ENCODE measurements at regions not wholly inside any gene's neighbourhood (a gene's known extent, or its start where the extent isn't known, plus 50 kb on each side); places are given as distances from the start of the nearest gene placed in this dataset.

DNA sequence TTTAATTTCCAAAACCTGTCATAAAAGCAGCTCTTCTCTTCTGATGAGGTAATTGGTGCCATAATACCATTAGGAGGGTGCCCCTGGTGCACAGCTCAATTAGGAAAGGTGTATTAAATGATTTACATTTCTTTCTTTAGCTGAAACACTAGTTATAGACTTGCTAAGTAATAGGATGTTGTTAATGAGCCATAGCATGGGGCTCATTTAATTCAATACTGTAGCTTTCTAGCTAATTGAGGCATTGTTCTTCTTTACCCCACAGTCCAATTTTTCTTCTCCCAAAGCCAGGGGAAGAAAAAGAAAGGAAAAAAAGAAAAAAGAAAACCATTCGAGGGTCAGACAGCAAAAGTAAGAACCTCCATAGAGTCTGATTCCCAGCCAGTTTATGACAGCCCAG lies 164.0 kb upstream of the HES1 start:
- FAIRE-seq (no peak), DNase-seq (ENCODE audit: extremely low spot score, insufficient read length, low read depth) (no peak)

DNA sequence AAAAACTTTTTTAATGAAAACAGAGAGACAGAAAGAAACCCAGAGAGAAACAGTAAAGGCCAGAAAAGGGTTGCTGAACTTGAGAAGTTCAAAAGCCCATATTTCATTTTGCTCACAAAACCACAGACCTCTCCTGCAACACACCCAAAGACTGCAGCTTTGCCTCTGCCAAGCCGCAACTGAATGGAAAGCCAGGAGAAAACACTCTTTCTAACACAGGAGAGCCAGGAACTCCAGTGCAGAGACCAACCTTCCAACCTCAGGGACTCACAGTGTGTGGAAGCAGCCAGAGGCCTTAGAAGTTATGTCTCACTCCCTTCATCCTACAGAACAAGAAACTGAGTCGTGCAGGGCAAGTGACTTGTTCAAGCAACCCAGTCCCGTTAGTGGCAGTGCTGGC lies 163.1 kb upstream of the HES1 start:
- FAIRE-seq = no peak
- DNase-seq (ENCODE audit: extremely low spot score, insufficient read length, low read depth) = no peak

DNA sequence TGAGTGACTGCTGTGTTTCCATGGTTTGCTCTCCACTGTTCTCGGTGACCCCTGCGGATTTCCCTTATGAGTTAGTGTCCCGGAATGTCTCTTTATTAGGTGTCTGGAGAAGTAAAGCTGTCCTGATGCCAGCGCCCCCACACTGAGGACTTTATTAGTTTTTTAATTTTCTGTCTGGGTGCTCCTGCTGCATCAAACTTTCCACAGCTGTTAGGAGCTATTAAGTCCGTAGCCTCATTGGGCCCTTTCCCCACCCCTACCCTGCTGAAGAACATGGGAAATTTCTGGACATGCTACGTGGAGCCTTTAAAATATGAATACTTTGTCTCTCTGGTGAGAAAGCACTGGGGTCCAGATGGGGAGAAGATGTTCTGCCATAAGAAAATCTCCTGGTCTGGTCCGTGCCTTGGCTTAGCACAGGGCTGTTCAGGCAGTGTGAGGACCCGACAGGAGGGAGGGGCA lies 161.7 kb upstream of the HES1 start:
- FAIRE-seq = no peak
- no peak for DNase-seq (ENCODE audit: extremely low spot score, insufficient read length, low read depth)

DNA sequence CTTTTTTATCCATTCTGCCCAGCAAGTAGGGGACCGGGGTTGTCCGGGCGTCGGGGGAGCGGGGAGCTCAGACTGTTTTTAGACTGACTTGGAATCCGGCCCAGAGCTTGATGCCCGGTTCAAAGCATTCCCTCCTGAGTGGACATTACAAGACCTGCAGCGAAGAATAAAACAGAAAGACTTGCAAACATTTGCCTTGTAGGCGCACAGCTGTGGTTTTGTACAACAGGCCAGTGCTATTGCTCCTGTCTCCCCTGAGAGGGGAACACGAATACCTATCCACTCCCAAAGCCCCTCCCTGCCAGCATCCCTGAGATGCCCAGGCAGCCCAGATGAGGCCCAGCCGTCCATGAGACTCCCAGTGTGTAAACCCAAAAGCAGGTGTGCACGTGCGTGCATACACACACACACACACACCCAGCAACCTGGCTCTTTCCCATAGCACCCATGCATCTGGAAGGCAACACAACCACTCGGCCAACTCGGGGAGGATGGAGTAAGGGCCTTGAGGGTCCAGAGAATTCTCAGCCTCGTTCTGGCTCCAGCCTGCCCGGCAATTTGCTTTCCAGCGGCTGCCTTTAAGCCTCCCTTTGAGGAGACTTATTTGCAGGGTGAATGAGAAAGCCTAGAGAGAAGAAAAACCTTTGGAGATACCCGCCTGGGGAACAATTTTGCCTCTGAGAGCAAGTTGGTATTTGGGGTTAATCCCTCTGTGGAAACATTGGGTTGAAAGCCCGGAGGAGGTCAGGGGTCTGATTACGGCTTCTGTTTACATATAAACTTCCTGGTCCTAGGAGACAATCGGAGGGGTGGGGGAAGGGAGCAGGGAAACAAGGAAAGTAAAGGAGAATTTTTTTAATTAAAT lies 161.0 kb upstream of the HES1 start:
- FAIRE-seq (no peak), DNase-seq (ENCODE audit: extremely low spot score, insufficient read length, low read depth) (no peak)

DNA sequence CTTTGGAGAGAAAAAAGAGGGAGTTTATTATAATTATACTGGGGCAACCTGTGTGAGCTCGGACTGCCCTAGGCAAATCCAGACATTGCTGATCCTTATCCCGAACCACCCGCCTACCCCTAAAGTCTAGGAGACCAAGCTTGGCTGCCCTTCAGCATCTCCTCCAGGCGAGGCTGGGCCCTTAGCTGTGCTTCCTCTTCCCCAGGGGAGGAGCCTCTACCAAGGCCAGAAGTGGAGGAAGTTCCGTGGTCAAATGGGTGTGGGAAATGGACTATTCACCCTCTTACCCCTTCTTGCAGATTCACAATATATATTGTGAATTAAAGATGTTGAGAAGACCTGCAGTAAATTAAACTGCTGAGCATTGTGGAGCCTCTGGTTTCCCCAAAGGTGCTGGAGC lies 158.3 kb upstream of the HES1 start:
- DNase-seq (ENCODE audit: extremely low spot score, insufficient read length, low read depth) (no peak), FAIRE-seq (no peak)

DNA sequence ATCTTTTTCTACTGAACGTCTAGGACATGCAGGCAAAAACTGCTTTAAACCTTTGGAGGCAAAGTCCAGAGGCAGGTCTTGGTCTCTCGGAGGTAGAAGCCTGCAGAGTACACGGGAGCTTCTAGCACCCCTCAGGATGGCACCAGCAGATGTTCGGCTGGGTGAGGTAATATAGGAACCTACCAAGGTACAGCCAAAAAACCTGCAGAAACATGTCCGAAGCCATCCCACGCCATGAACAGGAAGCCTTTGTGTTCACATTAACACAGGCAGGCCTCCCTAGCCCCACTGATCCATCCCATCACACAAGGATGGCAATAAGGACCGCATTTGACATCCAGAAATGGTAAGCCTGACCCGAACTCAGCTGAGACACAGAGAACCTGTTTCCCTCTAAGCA lies 157.9 kb upstream of the HES1 start:
- FAIRE-seq (no peak), DNase-seq (ENCODE audit: extremely low spot score, insufficient read length, low read depth) (no peak)

DNA sequence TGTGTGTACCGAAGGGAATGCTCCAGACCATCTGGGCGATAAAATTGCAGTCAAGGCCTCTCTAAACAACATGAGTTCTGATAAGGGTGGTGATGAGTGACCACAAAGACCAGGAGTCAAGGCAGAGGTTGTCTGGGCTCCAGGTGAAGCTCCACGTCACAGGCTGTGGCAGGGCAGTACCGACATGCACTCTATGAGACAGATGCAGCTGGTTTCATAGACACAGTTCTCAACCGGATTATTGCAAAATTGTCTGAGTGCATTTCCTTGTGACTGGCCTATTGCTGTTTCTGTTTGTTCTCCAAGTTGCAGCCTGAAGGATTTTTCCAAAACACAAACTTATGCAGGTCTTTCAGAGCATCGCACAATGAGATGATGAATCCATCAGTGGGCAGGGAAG lies 157.5 kb upstream of the HES1 start:
- FAIRE-seq (no peak), DNase-seq (ENCODE audit: extremely low spot score, insufficient read length, low read depth) (no peak)

DNA sequence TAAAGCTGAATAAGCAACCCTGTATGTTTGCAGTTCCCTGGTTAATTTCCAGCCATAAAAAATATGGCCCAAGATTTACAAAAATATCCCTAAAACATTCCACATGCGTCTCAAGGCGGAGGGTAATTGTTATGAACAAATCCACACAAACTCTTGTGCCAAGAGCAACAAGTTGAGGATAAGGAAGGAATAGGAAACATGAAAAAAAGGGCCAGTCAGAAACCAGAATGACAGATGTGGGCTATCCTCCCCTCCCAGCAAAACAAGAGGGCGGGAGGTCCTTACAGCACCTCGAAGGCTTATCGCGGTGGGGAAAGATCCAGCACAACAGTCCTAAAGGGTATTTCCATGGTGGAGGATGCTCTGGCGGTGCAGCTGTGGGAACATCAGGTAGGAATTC lies 155.6 kb upstream of the HES1 start:
- FAIRE-seq (no peak), DNase-seq (ENCODE audit: extremely low spot score, insufficient read length, low read depth) (no peak)

DNA sequence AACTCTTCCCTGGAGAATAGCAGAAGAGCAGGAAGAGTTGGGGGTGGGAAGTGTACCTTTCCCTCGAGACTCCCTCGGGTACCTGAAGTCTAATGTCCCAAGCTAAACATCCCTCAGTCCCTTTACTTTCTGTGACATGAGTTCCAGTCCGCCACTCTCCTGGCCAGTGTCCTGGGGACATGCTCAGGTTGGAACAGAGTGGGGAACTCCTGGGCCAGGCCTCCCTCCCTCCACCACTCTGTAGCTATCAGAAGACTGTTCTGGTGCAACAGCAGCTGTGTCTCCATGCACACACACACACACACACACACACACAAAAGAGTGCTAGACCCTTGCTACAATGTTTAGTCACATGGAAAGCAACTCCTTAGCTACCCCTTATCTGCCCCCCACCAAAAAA lies 155.0 kb upstream of the HES1 start:
- no peak for DNase-seq (ENCODE audit: extremely low spot score, insufficient read length, low read depth)

DNA sequence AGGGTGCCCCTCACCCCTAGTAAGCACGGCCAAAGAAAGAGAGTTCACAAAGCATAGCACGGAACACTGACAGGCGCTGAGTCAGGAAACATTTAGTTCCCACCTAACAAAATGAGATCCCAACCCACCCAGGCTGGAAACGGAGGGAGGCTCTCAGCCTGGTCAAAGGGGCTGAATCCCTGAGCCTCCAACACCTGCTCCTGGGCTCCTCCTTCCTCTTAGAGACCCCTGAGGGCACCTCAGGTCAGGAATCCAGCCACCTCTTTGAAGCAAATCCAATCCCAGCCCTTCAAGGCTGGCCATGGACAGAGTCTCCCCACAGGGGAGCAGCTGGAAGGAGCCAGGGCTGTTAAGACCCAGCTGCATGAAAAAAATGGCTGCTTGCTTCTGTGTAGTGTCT lies 154.4 kb upstream of the HES1 start:
- FAIRE-seq (no peak), DNase-seq (ENCODE audit: extremely low spot score, insufficient read length, low read depth) (no peak)

More for the DNA sequence above, 155.0 kb upstream of the HES1 start:
- no peak for FAIRE-seq

DNA sequence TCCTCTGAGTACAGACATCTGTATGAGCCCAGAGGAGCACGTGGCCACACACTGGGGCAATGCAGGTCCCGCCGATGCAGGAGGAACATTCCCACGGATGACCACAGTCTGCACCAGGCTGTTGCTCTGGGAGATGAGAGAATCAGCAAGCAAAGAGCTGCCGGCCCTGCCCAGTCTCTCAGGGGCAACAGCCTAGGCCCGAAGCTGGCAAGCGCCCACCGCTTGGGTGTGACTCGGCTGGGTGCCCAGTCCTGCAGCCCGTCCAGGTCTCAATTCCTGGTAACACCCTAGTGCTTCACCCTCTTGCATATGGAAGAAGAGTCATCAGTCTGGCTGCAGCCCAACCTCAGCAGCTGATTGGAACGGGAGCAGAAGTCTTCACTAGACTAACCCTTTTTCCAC lies 153.7 kb upstream of the HES1 start:
- FAIRE-seq = no peak
- DNase-seq (ENCODE audit: extremely low spot score, insufficient read length, low read depth) = no peak

DNA sequence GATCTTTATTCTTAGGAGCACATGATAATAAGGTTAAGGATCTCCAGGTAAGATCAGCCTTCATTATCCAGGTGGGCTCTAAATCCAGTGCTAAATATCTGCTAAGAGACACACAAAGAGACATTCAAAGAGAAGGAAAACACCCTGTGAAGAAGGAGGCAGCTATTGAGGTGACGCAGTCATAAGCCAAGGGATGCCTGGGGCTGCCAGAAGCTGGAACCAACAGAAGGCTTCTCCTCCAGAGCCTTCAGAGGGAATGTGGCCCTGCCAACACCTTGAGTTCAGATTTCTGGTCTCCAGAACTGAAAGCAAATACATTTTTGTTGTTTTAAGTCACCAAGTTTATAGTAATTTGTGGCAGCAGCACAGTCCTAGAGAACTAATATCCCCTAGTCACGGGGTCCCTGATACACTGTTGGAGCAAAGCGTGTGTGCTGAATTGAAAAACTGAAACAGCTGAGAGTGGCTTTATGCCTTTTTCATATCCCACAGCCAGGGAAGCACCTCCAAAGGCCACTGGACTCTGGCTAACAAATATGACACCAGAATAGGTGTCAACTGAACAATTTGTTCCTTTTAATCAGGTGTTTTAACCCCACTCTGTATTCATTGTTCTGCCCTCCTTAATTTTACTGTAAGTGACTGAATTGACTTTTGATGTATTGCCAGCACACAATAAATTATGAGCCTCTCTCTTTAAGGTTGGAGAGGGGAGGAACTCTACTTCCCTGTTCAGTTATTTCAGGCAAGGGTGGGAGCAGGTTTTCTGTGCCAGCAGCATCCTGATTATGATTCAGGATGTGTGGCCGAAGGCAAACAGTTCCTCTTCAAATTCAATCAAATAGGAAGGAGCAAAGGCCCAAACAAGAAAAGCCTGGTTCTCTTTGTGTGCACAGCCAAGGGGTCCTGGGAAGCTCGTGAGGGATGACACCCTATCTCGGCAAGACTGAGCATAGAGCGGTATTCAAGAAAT lies 151.8 kb upstream of the HES1 start:
- no peak for DNase-seq (ENCODE audit: extremely low spot score, insufficient read length, low read depth)
- no peak for FAIRE-seq

DNA sequence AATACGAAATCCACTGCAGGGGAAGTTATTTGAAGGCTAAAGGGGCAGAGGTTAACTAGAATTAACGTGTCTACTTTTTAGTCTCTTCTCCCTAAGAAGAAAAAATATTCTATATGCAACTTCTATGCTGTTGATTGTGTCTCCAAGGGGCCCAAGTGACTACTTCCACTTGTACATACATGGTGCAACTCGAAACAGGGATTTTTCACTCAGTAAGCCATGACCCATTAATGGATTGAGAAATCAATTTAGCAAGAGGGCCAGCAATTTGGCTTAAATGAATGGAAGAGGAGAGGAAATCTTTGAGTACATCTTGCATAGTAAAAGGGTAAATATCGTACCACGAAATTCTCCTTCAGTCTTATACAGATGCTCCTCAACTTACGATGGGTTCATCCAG lies 151.1 kb upstream of the HES1 start:
- DNase-seq (ENCODE audit: extremely low spot score, insufficient read length, low read depth) = no peak
- FAIRE-seq = no peak

DNA sequence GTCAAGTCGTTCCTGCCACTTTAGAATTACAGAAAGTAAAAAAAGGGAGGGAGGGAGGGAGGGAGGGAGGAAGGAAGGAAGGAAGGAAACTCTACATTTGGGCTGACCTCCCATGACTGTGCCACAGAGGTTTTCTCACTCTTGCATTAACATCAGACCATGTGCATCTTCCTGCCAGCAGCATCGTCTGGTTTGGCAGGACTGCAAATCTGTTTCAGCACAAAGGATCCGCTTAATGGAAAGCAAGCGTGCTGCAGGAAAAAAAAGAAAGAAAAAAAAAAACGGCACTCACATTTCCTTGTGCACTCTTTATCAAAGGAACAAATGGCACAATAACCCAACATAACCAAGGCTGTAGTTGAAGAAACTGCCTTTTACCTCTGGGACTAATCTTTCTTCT lies 148.8 kb upstream of the HES1 start:
- DNase-seq (ENCODE audit: extremely low spot score, insufficient read length, low read depth) (no peak), FAIRE-seq (no peak)

DNA sequence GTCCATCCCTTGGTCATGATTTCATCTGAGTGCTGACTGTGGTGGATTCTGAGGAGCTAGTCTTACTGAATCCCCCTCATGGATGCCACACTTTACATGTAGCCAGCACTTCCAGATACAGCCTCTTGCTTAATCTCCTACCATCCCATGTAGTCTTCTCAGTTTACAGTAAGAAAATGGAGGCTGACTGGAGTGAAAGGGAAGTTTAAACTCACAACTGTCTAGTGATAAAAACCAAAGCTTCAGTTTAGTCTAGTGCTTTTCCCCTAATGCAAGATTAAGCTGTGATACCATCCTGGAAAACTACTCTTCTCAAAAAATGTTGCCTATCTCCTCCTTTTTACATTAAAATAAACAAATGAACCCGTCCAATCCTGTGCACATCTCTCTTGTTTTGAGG lies 146.8 kb upstream of the HES1 start:
- no peak for DNase-seq (ENCODE audit: extremely low spot score, insufficient read length, low read depth)
- no peak for FAIRE-seq

DNA sequence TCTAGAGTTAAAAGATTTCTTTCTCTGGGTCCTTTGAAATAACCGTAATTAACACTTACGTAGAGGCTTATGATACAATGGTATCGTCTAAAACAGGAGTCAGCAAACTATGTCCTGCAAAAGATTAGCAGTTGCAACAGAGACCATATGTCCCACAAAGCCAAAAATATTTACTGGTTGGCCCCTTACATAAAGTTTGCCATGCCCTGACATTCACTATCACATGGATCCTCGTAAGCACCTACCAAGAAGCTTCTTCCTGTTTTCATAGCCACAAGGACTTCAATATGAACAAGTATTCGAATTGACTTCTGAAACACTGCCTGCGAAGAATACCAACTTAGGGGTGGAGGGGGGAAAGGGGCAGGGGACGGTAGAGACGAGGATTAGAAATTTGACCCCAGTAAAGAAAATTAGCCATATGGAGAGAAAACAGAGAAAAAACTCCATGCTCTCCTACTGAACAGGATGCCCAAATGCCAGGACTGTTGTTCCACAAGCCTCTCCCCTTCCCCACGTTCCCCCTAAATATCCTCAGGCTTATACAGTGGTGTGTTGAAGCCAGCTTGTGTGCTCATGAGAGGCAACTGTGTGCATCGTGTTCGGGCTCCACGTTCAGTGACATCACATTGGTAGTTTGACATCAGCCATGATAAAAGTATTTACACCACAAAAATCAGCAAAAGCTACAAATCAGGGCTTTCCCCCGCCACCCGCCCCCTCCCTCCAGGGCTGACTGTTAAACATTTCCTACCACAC lies 144.1 kb upstream of the HES1 start:
- no peak for FAIRE-seq
- no peak for DNase-seq (ENCODE audit: extremely low spot score, insufficient read length, low read depth)

DNA sequence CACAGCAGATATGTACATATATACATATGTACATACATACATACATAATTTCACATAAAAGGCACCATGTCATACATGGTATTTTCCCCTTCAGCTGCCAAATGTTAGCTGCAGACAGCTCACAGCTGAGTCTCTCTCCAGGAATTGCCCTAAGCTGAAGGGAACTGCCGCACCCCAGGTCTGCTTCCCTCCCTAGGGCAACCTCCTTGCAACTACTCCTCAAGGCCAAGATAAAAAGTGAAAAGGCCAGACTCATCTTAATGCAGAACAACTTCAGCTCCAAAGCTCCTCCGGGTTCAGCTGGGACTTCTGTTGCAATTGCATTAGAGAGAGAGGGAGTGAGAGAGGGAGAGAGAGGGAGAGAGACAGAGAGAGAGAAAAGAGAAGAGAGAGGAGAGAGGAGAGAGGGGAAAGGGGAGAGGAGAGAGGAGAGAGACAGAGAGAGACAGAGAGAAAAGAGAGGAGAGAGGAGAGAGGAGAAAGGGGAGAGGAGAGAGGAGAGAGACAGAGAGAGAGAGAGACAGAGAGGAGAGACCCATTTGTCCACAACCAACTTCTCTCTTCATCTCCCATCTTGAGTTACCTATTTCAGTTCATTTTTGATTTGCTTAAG lies 143.4 kb upstream of the HES1 start:
- FAIRE-seq = no peak
- DNase-seq (ENCODE audit: extremely low spot score, insufficient read length, low read depth) = no peak

DNA sequence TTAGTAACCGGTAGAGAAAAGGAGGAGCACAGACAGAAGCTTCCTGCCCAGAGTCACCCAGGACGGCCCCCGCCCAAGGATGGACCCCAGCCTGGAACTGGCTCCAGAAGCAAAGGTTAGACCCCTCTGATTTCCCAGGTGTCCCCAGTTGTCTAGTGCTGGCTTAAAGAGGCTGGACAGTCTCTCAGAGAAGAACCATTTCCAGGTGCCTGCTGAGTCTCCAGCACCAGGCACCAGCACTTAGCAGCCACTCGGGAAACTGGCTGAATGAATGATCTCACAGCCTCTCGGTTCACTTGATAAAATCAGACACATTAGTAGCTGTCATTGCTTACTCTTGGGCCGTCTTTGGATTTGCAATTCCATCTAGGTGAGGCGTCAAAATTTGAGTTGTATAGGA lies 139.7 kb upstream of the HES1 start:
- FAIRE-seq (no peak), DNase-seq (ENCODE audit: extremely low spot score, insufficient read length, low read depth) (no peak)

DNA sequence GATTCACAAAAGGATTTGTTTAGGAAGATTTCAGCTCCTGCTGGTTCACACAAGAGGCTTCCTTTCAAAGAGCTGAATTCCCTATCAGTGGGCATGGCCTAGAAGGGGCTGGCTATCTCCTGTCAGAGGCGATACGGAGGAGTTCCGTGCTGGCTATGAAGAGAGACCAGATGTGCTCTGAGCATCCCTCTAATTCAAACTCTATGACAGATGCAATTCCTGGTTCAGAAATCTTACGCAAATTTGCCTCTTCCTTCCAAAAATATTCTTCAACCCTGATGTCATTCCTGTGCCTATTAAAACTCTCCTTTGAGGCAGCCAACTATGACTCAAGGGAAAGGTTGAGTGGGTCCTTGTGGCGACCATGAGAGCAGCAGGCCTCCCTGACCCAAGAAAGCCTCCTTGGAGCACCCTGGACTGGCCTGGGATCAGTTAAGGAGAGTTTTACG lies 139.3 kb upstream of the HES1 start:
- DNase-seq (ENCODE audit: extremely low spot score, insufficient read length, low read depth) (no peak), FAIRE-seq (no peak)
